ENCODE measurements at regions not wholly inside any gene's neighbourhood (a gene's known extent, or its start where the extent isn't known, plus 50 kb on each side); places are given as distances from the start of the nearest gene placed in this dataset.
A peak's percentile ranks its signal among the peaks of the same experiment; 100 is the strongest.

DNA sequence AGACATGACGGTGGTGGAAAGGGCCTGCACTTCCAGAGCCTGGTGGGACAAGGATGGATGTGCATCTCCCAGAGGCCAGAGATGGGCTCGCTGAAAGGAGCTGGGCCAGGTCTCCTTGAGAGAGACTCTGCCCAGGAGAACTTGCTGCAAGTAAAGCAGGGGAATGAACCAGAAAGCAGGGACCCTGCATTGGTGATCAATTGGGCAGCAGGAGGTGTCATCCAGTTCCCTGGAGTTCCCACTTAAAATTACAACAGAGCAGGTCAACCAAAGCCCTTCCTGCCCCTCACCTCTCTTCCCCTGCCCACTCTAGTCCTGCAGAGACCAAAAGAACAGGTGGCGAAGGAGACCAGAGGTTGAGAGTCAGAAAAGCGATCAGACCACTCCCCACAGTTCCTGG, 69.7 kb upstream of the CAB39 start:
- no peak for DNase-seq (ENCODE audit: low spot score)

DNA sequence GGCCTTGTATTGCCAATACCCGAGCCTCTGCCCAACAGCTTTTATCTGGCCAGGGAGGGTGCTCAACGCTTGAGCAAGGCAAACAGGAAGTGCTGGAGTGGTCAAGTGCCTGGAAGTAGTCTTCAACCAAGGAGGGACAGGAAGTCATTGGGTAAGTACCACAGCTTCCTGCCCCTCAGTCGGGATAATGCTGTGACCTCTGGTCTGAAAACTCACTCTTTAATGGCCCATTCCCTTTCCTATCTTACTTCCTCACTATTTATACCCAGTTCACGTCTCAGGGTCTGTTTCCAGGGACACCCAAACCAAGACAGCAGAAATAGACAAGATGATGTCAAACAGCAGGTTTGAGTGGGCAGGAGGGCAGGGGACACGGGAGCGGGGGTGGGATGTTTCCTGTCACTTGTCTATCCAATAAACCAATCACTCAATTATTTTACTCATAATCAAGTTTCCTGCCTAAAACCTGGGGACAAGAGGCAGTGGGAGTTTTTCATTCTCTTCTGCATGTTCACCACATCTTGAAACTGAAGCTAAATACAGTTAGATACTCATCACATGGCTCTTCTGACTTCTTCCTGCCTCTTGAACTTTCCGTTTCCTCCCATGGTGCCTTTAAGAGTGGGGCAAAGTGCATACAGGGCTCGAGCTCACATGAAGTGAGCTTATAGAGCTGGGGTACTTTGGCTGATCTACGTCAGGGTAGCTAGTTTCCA, 68.9 kb upstream of the CAB39 start:
- DNase-seq (ENCODE audit: low spot score): no peak

- DNase-seq (ENCODE audit: low spot score): no peak
Measured at GRCh38 chr2:230644356-230644935, 68.2 kb upstream of the CAB39 start.

DNA sequence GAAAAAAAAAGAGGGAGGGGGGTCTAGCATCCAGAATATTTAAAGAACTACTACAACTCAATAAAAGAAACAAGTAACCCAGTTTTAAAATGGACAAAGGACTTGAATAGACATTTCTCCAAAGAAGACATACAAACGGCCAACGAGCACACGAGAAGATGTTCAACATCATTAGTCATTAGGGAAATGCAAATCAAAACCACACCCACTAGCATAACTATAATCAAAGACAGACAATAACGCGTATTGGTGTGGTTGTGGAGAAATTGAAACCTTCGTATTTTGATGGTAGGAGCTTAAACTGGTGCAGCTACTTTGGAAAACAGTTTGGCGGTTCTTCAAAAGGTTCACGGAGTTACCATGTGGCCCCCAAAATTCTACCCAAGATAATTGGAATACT, 64.3 kb upstream of the CAB39 start:
- DNase-seq (ENCODE audit: low spot score): no peak

GRCh38 chr2:230650585-230651137, 62.0 kb upstream of the CAB39 start:
- DNase-seq (ENCODE audit: low spot score): peak; percentile 76

DNA sequence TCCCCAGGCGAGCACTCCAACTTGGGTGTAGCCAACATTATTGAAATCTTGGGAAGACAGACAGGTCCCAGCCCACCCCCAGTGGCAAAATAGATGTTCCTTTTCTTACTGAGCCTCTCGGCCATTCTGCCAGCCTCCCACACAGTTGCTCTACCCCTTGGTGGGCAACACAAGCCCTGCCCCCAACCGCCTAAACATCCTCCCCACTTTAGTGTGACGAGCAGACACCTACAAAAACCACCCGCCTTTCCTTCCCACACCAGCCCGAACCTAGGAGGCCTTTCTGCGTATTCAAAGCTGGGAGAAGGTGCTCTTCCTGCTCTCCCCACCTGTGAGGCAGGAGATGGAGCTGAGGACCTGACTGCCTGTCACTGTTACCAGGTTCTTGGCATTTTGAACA, 58.6 kb upstream of the CAB39 start:
- no peak for DNase-seq (ENCODE audit: low spot score)

DNA sequence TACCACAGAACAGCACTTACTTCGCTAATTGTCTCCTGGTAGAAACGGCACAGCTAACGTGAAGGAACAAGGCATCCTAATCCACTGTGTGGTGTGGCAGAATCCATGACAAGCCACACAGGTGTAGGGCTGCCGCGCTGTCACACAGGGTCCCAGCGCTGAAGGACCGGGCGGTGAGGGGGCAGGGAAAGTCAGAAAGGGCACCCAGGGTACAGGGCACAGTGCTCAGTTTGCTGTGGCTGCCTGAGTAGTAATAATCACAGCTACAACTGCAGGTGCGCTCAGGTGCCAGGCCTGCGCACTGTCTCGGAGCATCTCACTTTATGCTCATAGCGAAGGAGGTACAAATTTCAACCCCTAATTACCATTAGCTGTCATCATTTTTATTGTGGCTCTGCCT, 55.2 kb upstream of the CAB39 start:
- no peak for DNase-seq (ENCODE audit: low spot score)

GRCh38 chr2:230657906-230658305, 54.7 kb upstream of the CAB39 start:
- no peak for DNase-seq (ENCODE audit: low spot score)

DNA sequence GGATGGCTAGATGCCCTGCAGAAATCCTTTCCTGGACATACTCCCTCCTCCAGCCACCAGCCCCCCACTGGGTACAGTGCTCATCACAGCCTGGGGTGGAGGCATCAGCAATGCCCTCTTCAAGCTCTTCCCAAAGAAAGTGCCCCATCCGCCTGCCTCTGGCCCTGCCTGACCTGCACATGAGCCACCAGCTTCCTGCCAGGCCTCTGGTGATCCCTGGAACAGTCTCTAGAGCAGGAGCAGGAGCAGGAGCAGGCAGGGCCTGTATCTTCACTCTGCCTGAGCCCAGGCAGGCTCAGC, 54.1 kb upstream of the CAB39 start:
- no peak for DNase-seq (ENCODE audit: low spot score)

GRCh38 chr2:230658877-230659652, 53.6 kb upstream of the CAB39 start:
- DNase-seq (ENCODE audit: low spot score): no peak

DNA sequence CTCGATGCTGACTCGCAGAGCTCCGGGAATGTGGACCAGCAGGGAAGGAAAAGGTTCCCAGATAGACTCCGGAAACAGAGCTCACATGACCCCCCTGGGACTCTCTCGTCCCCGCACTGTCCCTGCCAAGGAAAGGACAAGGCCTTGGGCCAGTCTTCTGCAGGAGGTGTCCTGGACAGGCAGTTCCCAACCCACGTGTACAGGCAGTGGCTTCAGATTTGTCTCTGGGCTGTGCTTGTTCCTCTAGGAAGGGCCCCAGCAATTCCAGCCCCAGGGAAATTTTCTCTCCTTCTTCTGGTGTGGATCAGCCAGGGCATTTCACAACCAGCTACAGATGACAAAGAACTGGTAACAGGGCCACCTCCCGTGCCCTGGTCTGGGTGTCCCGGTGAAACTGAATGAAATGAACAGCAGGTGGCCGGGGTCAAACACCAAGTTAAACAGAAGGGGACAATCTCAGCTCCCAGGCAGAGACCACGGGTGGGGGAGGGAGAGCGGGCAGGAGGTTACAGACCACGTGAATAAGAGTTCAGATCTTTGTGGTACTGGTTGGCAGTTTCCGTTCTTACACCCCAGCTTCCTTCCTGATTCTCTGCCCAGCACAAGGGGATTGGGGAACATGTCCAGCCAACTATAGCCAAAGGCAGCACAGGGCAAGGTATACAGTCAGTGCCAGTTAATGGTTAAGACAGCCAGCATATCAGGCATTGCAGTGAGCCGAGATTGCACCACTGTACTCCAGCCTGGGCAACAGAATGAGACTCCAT, 52.2 kb upstream of the CAB39 start:
- DNase-seq (ENCODE audit: low spot score): no peak

DNA sequence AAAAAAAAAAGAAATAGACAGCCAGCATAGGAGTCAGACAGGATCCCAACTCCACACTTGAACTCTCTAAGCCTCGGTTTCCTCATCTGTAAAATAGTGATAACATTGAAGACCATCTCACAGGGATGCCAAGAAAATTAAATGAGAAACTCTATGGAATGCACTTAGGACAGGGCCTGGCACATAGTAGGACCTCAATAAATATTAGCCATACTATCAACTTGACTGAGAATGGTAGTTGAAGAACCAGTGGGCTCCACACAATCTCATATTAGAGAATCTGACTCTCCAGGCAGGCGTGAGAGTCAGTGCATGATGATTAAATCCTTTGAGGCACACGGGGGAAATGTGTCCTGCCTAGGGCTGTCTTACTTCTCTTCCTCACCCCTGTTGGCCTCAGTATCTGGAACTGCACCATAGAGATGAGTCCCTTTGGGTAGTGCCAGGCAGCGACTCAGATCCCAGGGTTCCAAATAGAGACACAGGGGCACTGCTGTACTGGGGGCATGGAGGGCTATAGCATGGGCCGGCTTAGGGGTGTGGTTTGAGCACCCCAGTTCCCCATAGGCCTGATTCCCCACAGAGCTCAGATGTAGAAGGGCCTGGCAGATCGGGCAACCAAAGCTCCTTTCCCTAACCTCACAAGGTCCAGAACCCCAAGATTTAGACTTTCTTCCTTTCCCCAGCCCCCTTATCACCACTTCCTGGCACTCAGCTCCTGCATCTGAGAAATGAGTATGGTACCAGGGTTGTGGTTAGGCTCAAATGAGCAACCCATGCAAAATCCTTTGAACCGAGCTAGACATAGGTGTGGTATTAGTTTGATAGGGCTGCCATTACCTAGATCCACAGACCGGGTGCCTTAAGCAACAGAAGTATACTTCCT, 51.3 kb upstream of the CAB39 start:
- DNase-seq (ENCODE audit: low spot score): no peak
